HepG2 (cell line): ENCODE measurements at regions not wholly inside any gene's neighbourhood (a gene's known extent, or its start where the extent isn't known, plus 50 kb on each side); places are given as distances from the start of the nearest gene placed in this dataset.

ENCODE experiments used
- ATF7-NPFF ChIP-seq: sonication (generic); formaldehyde crosslinking; IDR thresholded peaks from 2 replicates; pipeline ENCODE4 v1.8.1; 2023; ENCODE audit warnings: mild to moderate bottlenecking, low read depth, missing genetic modification reagents, moderate library complexity
- ELF4 ChIP-seq: sonication (generic); formaldehyde crosslinking; IDR thresholded peaks from 2 replicates; pipeline ENCODE4 v1.5.0; 2020; ENCODE audit warnings: missing genetic modification reagents, mild to moderate bottlenecking, moderate library complexity, borderline replicate concordance
- JARID2 ChIP-seq: sonication (generic); formaldehyde crosslinking; IDR thresholded peaks from 2 replicates; pipeline ENCODE4 v1.8.1; 2023; ENCODE audit warnings: missing genetic modification reagents, inconsistent platforms; ENCODE audit not compliant: insufficient replicate concordance
- KLF6 ChIP-seq: IDR thresholded peaks from 2 replicates; pipeline ENCODE4 v1.8.0; 2016; ENCODE audit warnings: missing biosample characterization, missing genetic modification reagents
- NBN ChIP-seq: fragments of 450-650 bp; conservative IDR thresholded peaks from 2 replicates; pipeline ENCODE4 v1.6.1; 2017
- NR3C1 ChIP-seq: sonication (generic); formaldehyde crosslinking; IDR thresholded peaks from 2 replicates; pipeline ENCODE4 v1.4.0; 2020; ENCODE audit warnings: missing genetic modification reagents
- SOX13 ChIP-seq, 3 experiments: fragments of 450-650 bp in 1 of 3; sonication (generic) in 1 of 3; formaldehyde crosslinking in 1 of 3; IDR thresholded peaks in 2 of 3; conservative IDR thresholded peaks in 1 of 3; 2 replicates each; pipeline versions ENCODE4 v1.5.0 to v1.6.1; 2016 to 2020; ENCODE audit warnings: antibody characterized with exemption in 1 of 3, mild to moderate bottlenecking in 1 of 3, missing compliant biosample characterization in 1 of 3, missing genetic modification reagents in 1 of 3, moderate library complexity in 1 of 3
- SSRP1 ChIP-seq: IDR thresholded peaks from 2 replicates; pipeline ENCODE4 v1.6.1; 2016; ENCODE audit warnings: control low read depth
- TEAD2 ChIP-seq: sonication (generic); formaldehyde crosslinking; IDR thresholded peaks from 2 replicates; pipeline ENCODE4 v1.9.0; 2021; ENCODE audit warnings: missing genetic modification reagents
- TFDP2 ChIP-seq: sonication (generic); formaldehyde crosslinking; IDR thresholded peaks from 2 replicates; pipeline ENCODE4 v1.4.0; 2020; ENCODE audit warnings: missing genetic modification reagents
- U2AF1 ChIP-seq: fragments of 200-400 bp; formaldehyde crosslinking; optimal IDR thresholded peaks from 2 replicates; pipeline ENCODE3; 2017; ENCODE audit warnings: mild to moderate bottlenecking, low read depth, low read length
- U2AF2 ChIP-seq: fragments of 200-400 bp; formaldehyde crosslinking; IDR thresholded peaks from 2 replicates; pipeline ENCODE4 v1.6.1; 2017; ENCODE audit warnings: low read depth, mild to moderate bottlenecking, low read length
- ZBTB3 ChIP-seq: sonication (generic); formaldehyde crosslinking; IDR thresholded peaks from 2 replicates; pipeline ENCODE4 v1.4.0; 2020; ENCODE audit warnings: low read depth, mild to moderate bottlenecking, moderate library complexity, missing genetic modification reagents, borderline replicate concordance
- ZFP1 ChIP-seq: IDR thresholded peaks from 2 replicates; pipeline ENCODE4 v1.6.1; 2016
- TF ChIP-seq, protein P1 (sequence below): sonication (generic); formaldehyde crosslinking; IDR thresholded peaks from 2 replicates; pipeline ENCODE4 v1.4.0; 2020; ENCODE audit warnings: missing genetic modification reagents
- TF ChIP-seq, protein P2 (sequence below): fragments of 450-650 bp; IDR thresholded peaks from 2 replicates; pipeline ENCODE4 v1.6.1; 2017; ENCODE audit warnings: mild to moderate bottlenecking
- TF ChIP-seq, protein P3 (sequence below): sonication (generic); formaldehyde crosslinking; IDR thresholded peaks from 2 replicates; pipeline ENCODE4; 2020; ENCODE audit warnings: missing genetic modification reagents, mild to moderate bottlenecking, borderline replicate concordance

DNA sequence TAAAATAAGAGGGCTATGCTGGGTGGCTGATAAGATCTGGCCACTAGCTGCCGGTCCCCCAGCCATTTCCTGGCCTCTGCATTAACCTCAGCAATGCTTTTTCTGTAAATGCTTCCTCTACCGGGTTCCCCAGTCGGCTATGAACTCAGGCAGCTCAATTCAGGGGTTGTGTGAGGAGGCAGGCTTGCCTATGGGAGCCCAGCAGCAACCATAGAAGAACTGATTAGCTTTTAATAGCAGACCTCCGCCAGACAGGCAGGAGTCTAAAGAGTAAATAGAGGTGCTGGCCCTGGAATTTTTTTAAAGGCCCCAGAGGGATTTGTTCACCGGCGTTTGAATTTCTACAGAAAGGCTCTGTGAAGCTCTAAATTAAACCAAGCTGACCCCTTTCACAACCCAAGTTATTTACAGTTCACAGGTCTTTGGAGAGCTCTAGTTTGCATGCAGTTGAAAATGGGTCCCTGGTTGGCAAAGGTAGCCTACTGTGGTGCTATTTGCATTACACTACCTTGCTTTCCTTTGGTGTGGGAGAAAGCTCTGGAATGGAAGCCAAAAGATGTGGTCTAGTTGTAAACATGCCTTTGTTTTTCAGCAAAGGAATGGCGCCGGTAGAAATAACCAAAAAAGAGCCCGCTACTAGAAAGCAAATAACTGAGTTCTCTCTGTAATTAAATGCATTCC, 289.7 kb upstream of the SEMA6A start (continued):
- TF ChIP-seq, protein P1, sequence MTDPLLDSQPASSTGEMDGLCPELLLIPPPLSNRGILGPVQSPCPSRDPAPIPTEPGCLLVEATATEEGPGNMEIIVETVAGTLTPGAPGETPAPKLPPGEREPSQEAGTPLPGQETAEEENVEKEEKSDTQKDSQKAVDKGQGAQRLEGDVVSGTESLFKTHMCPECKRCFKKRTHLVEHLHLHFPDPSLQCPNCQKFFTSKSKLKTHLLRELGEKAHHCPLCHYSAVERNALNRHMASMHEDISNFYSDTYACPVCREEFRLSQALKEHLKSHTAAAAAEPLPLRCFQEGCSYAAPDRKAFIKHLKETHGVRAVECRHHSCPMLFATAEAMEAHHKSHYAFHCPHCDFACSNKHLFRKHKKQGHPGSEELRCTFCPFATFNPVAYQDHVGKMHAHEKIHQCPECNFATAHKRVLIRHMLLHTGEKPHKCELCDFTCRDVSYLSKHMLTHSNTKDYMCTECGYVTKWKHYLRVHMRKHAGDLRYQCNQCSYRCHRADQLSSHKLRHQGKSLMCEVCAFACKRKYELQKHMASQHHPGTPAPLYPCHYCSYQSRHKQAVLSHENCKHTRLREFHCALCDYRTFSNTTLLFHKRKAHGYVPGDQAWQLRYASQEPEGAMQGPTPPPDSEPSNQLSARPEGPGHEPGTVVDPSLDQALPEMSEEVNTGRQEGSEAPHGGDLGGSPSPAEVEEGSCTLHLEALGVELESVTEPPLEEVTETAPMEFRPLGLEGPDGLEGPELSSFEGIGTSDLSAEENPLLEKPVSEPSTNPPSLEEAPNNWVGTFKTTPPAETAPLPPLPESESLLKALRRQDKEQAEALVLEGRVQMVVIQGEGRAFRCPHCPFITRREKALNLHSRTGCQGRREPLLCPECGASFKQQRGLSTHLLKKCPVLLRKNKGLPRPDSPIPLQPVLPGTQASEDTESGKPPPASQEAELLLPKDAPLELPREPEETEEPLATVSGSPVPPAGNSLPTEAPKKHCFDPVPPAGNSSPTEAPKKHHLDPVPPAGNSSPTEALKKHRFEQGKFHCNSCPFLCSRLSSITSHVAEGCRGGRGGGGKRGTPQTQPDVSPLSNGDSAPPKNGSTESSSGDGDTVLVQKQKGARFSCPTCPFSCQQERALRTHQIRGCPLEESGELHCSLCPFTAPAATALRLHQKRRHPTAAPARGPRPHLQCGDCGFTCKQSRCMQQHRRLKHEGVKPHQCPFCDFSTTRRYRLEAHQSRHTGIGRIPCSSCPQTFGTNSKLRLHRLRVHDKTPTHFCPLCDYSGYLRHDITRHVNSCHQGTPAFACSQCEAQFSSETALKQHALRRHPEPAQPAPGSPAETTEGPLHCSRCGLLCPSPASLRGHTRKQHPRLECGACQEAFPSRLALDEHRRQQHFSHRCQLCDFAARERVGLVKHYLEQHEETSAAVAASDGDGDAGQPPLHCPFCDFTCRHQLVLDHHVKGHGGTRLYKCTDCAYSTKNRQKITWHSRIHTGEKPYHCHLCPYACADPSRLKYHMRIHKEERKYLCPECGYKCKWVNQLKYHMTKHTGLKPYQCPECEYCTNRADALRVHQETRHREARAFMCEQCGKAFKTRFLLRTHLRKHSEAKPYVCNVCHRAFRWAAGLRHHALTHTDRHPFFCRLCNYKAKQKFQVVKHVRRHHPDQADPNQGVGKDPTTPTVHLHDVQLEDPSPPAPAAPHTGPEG (CRISPR knock-in tag) = no peak
- TF ChIP-seq, protein P2, sequence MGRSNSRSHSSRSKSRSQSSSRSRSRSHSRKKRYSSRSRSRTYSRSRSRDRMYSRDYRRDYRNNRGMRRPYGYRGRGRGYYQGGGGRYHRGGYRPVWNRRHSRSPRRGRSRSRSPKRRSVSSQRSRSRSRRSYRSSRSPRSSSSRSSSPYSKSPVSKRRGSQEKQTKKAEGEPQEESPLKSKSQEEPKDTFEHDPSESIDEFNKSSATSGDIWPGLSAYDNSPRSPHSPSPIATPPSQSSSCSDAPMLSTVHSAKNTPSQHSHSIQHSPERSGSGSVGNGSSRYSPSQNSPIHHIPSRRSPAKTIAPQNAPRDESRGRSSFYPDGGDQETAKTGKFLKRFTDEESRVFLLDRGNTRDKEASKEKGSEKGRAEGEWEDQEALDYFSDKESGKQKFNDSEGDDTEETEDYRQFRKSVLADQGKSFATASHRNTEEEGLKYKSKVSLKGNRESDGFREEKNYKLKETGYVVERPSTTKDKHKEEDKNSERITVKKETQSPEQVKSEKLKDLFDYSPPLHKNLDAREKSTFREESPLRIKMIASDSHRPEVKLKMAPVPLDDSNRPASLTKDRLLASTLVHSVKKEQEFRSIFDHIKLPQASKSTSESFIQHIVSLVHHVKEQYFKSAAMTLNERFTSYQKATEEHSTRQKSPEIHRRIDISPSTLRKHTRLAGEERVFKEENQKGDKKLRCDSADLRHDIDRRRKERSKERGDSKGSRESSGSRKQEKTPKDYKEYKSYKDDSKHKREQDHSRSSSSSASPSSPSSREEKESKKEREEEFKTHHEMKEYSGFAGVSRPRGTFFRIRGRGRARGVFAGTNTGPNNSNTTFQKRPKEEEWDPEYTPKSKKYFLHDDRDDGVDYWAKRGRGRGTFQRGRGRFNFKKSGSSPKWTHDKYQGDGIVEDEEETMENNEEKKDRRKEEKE = no peak
- TF ChIP-seq SOX13 (IDR thresholded peaks at IDR 0.05) (peak; percentile 58; the same call in 1 of the 2 replicates), SOX13 (CRISPR knock-in tag; conservative IDR thresholded peaks at IDR 0.05 in 1 of 2, IDR thresholded peaks at IDR 0.05 in 1 of 2) (peak in 1 of 2 experiments; percentile 88; a peak in 2 of 4 replicates), ELF4 (no peak), ZBTB3 (no peak), NR3C1 (no peak), TEAD2 (CRISPR knock-in tag) (no peak), JARID2 (no peak), U2AF2 (no peak), TFDP2 (CRISPR knock-in tag) (no peak), SSRP1 (CRISPR knock-in tag) (no peak), KLF6 (CRISPR knock-in tag) (no peak; the same call in 1 of the 2 replicates), ZFP1 (CRISPR knock-in tag) (peak; percentile 64; the same call in 1 of the 2 replicates), U2AF1 (no peak), NBN (no peak), ATF7-NPFF (CRISPR knock-in tag) (no peak)
- TF ChIP-seq, protein P3, sequence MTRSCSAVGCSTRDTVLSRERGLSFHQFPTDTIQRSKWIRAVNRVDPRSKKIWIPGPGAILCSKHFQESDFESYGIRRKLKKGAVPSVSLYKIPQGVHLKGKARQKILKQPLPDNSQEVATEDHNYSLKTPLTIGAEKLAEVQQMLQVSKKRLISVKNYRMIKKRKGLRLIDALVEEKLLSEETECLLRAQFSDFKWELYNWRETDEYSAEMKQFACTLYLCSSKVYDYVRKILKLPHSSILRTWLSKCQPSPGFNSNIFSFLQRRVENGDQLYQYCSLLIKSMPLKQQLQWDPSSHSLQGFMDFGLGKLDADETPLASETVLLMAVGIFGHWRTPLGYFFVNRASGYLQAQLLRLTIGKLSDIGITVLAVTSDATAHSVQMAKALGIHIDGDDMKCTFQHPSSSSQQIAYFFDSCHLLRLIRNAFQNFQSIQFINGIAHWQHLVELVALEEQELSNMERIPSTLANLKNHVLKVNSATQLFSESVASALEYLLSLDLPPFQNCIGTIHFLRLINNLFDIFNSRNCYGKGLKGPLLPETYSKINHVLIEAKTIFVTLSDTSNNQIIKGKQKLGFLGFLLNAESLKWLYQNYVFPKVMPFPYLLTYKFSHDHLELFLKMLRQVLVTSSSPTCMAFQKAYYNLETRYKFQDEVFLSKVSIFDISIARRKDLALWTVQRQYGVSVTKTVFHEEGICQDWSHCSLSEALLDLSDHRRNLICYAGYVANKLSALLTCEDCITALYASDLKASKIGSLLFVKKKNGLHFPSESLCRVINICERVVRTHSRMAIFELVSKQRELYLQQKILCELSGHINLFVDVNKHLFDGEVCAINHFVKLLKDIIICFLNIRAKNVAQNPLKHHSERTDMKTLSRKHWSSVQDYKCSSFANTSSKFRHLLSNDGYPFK (CRISPR knock-in tag) = no peak
